ENCODE measurements at regions not wholly inside any gene's neighbourhood (a gene's known extent, or its start where the extent isn't known, plus 50 kb on each side); places are given as distances from the start of the nearest gene placed in this dataset.
"Not testable (repeated sequence)": the region's sequence is repeated elsewhere in the genome, so short reads cannot be mapped to it uniquely, and the experiment has no call there.

GRCh38 chr7:156012412-156012811 lies 200.1 kb upstream of the SHH start:
- H3K14ac ChIP-seq (ENCODE audit: low read length in 2 of 2) = no peak overlapping the region
- no peak overlapping the region for H2AK5ac ChIP-seq (ENCODE audit: low read length, severe bottlenecking)
- H3K9ac ChIP-seq (ENCODE audit: low read length) = no peak overlapping the region
- no peak overlapping the region for H3K4ac ChIP-seq (ENCODE audit: low read depth in 1 of 2, low read length in 2 of 2)
- H3K18ac ChIP-seq (ENCODE audit: low read depth in 1 of 2, low read length in 2 of 2) = no peak overlapping the region
- WGBS = 78% methylated on average over 2 of the region's 3 CpGs
- H4K8ac ChIP-seq (ENCODE audit: low read length) = no peak overlapping the region
- H3K9me3 ChIP-seq (ENCODE audit: control insufficient read depth, low read length) = peaks cover 19% of the 10 kb centered on the region
- no peak for DNase-seq
- H3K27ac ChIP-seq (ENCODE audit: low read length, poor library complexity, severe bottlenecking) = no peak overlapping the region
- no peak overlapping the region for H2BK12ac ChIP-seq (ENCODE audit: low read length in 2 of 2)
- H3K23ac ChIP-seq (ENCODE audit: low read length in 2 of 2) = no peak overlapping the region
- H3K4me2 ChIP-seq (ENCODE audit: low read length, poor library complexity, severe bottlenecking) = no peak overlapping the region
- no peak overlapping the region for H4K91ac ChIP-seq (ENCODE audit: low read length)
- no peaks in the 10 kb centered on the region for H3K4me1 ChIP-seq (ENCODE audit: control insufficient read depth, insufficient read depth, low read depth, low read length)
- no peaks in the 10 kb centered on the region for H3K36me3 ChIP-seq (ENCODE audit: control insufficient read depth in 1 of 2, insufficient read depth in 2 of 2, low read depth in 1 of 2, low read length in 2 of 2)
- H3K79me1 ChIP-seq (replicated peaks; ENCODE audit: low read length, poor library complexity, severe bottlenecking) = no peaks in the 10 kb centered on the region
- H2BK15ac ChIP-seq (ENCODE audit: low read depth, poor library complexity, severe bottlenecking) = no peak overlapping the region
- H2AFZ ChIP-seq (ENCODE audit: low read depth, low read length) = no peak overlapping the region
- peaks cover 0 to 2% of the 10 kb centered on the region in 2 experiments for H3K27me3 ChIP-seq (ENCODE audit: control insufficient read depth in 1 of 2, insufficient read depth in 1 of 2, low read length in 2 of 2)
- no peak overlapping the region for H2BK5ac ChIP-seq (ENCODE audit: low read depth, low read length, poor library complexity, severe bottlenecking)
- H3K4me3 ChIP-seq (ENCODE audit: insufficient read depth in 1 of 2, low read depth in 1 of 2, low read length in 2 of 2) = no peak overlapping the region
- H2BK120ac ChIP-seq (ENCODE audit: low read depth, low read length) = no peak overlapping the region

GRCh38 chr7:156009569-156009968 lies 197.3 kb upstream of the SHH start:
- Histone ChIP-seq H3K36me3 (ENCODE audit: control insufficient read depth in 1 of 2, insufficient read depth in 2 of 2, low read depth in 1 of 2, low read length in 2 of 2) (no peaks in the 10 kb centered on the region), H2AFZ (ENCODE audit: low read depth, low read length) (no peak overlapping the region), H3K27ac (ENCODE audit: low read length, poor library complexity, severe bottlenecking) (no peak overlapping the region), H4K91ac (ENCODE audit: low read length) (no peak overlapping the region), H3K9ac (ENCODE audit: low read length) (no peak overlapping the region), H3K4me2 (ENCODE audit: low read length, poor library complexity, severe bottlenecking) (no peak overlapping the region), H3K4me3 (ENCODE audit: insufficient read depth in 1 of 2, low read depth in 1 of 2, low read length in 2 of 2) (no peak overlapping the region), H4K8ac (ENCODE audit: low read length) (no peak overlapping the region), H3K27me3 (ENCODE audit: control insufficient read depth in 1 of 2, insufficient read depth in 1 of 2, low read length in 2 of 2) (no peaks in the 10 kb centered on the region), H3K14ac (ENCODE audit: low read length in 2 of 2) (no peak overlapping the region), H2BK120ac (ENCODE audit: low read depth, low read length) (no peak overlapping the region), H2BK5ac (ENCODE audit: low read depth, low read length, poor library complexity, severe bottlenecking) (no peak overlapping the region), H3K18ac (ENCODE audit: low read depth in 1 of 2, low read length in 2 of 2) (no peak overlapping the region), H3K23ac (ENCODE audit: low read length in 2 of 2) (no peak overlapping the region), H3K79me1 (replicated peaks; ENCODE audit: low read length, poor library complexity, severe bottlenecking) (no peaks in the 10 kb centered on the region), H2BK12ac (ENCODE audit: low read length in 2 of 2) (no peak overlapping the region), H3K4me1 (ENCODE audit: control insufficient read depth, insufficient read depth, low read depth, low read length) (no peaks in the 10 kb centered on the region), H2AK5ac (ENCODE audit: low read length, severe bottlenecking) (no peak overlapping the region), H3K9me3 (ENCODE audit: control insufficient read depth, low read length) (peaks cover 25% of the 10 kb centered on the region), H3K4ac (ENCODE audit: low read depth in 1 of 2, low read length in 2 of 2) (no peak overlapping the region), H2BK15ac (ENCODE audit: low read depth, poor library complexity, severe bottlenecking) (no peak overlapping the region)
- no peak for DNase-seq
- no CpG with 5 or more reads among the region's 1 CpG for WGBS

- H4K8ac ChIP-seq (ENCODE audit: low read length) = not testable (repeated sequence)
Observed at GRCh38 chr7:156006876-156007275, 194.6 kb upstream of the SHH start.

GRCh38 chr7:156006024-156006423 lies 193.8 kb upstream of the SHH start:
- H3K4me1 ChIP-seq (ENCODE audit: control insufficient read depth, insufficient read depth, low read depth, low read length) = no peaks in the 10 kb centered on the region
- H3K4me2 ChIP-seq (ENCODE audit: low read length, poor library complexity, severe bottlenecking) = no peak overlapping the region
- no peak overlapping the region for H3K23ac ChIP-seq (ENCODE audit: low read length in 2 of 2)
- DNase-seq = no peak
- no peaks in the 10 kb centered on the region for H3K36me3 ChIP-seq (ENCODE audit: control insufficient read depth in 1 of 2, insufficient read depth in 2 of 2, low read depth in 1 of 2, low read length in 2 of 2)
- H2BK12ac ChIP-seq (ENCODE audit: low read length in 2 of 2) = no peak overlapping the region
- no peak overlapping the region for H4K91ac ChIP-seq (ENCODE audit: low read length)
- H2BK120ac ChIP-seq (ENCODE audit: low read depth, low read length) = no peak overlapping the region
- H3K4me3 ChIP-seq (ENCODE audit: insufficient read depth in 1 of 2, low read depth in 1 of 2, low read length in 2 of 2) = no peak overlapping the region
- no CpG with 5 or more reads among the region's 3 CpGs for WGBS
- H3K4ac ChIP-seq (ENCODE audit: low read depth in 1 of 2, low read length in 2 of 2) = no peak overlapping the region
- no peak overlapping the region for H2AK5ac ChIP-seq (ENCODE audit: low read length, severe bottlenecking)
- no peak overlapping the region for H3K9ac ChIP-seq (ENCODE audit: low read length)
- no peak overlapping the region for H2AFZ ChIP-seq (ENCODE audit: low read depth, low read length)
- H4K8ac ChIP-seq (ENCODE audit: low read length) = no peak overlapping the region
- H2BK5ac ChIP-seq (ENCODE audit: low read depth, low read length, poor library complexity, severe bottlenecking) = no peak overlapping the region
- no peak overlapping the region for H2BK15ac ChIP-seq (ENCODE audit: low read depth, poor library complexity, severe bottlenecking)
- H3K79me1 ChIP-seq (replicated peaks; ENCODE audit: low read length, poor library complexity, severe bottlenecking) = no peaks in the 10 kb centered on the region
- H3K18ac ChIP-seq (ENCODE audit: low read depth in 1 of 2, low read length in 2 of 2) = no peak overlapping the region
- no peak overlapping the region for H3K27ac ChIP-seq (ENCODE audit: low read length, poor library complexity, severe bottlenecking)
- H3K9me3 ChIP-seq (ENCODE audit: control insufficient read depth, low read length) = peaks cover 25% of the 10 kb centered on the region
- H3K14ac ChIP-seq (ENCODE audit: low read length in 2 of 2) = no peak overlapping the region
- no peaks in the 10 kb centered on the region for H3K27me3 ChIP-seq (ENCODE audit: control insufficient read depth in 1 of 2, insufficient read depth in 1 of 2, low read length in 2 of 2)

More at GRCh38 chr7:156006876-156007275, 194.6 kb upstream of the SHH start:
- H2BK12ac ChIP-seq (ENCODE audit: low read length in 2 of 2); H3K14ac ChIP-seq (ENCODE audit: low read length in 2 of 2); H3K18ac ChIP-seq (ENCODE audit: low read depth in 1 of 2, low read length in 2 of 2); H3K79me1 ChIP-seq (replicated peaks; ENCODE audit: low read length, poor library complexity, severe bottlenecking); H3K9ac ChIP-seq (ENCODE audit: low read length); H3K36me3 ChIP-seq (ENCODE audit: control insufficient read depth in 1 of 2, insufficient read depth in 2 of 2, low read depth in 1 of 2, low read length in 2 of 2); H3K4me2 ChIP-seq (ENCODE audit: low read length, poor library complexity, severe bottlenecking); H2AK5ac ChIP-seq (ENCODE audit: low read length, severe bottlenecking); H3K4me1 ChIP-seq (ENCODE audit: control insufficient read depth, insufficient read depth, low read depth, low read length); H2BK120ac ChIP-seq (ENCODE audit: low read depth, low read length); H2BK5ac ChIP-seq (ENCODE audit: low read depth, low read length, poor library complexity, severe bottlenecking); H2BK15ac ChIP-seq (ENCODE audit: low read depth, poor library complexity, severe bottlenecking); H4K91ac ChIP-seq (ENCODE audit: low read length); H3K4me3 ChIP-seq (ENCODE audit: insufficient read depth in 1 of 2, low read depth in 1 of 2, low read length in 2 of 2); H2AFZ ChIP-seq (ENCODE audit: low read depth, low read length); H3K27ac ChIP-seq (ENCODE audit: low read length, poor library complexity, severe bottlenecking); H3K27me3 ChIP-seq (ENCODE audit: control insufficient read depth in 1 of 2, insufficient read depth in 1 of 2, low read length in 2 of 2); H3K4ac ChIP-seq (ENCODE audit: low read depth in 1 of 2, low read length in 2 of 2); H3K23ac ChIP-seq (ENCODE audit: low read length in 2 of 2); DNase-seq: not testable (repeated sequence)
- WGBS = 91% methylated on average over 11 of the region's 11 CpGs
- H3K9me3 ChIP-seq (ENCODE audit: control insufficient read depth, low read length) = peaks cover 25% of the 10 kb centered on the region

Measured in mesenchymal stem cell (in vitro differentiated cells and primary cell).